EL (cell line): ENCODE measurements at regions not wholly inside any gene's neighbourhood (a gene's known extent, or its start where the extent isn't known, plus 50 kb on each side); places are given as distances from the start of the nearest gene placed in this dataset.

Experiments
- DNase-seq: peaks from one replicate; pipeline ENCODE4 v3.0.0-alpha.2; 2016

DNA sequence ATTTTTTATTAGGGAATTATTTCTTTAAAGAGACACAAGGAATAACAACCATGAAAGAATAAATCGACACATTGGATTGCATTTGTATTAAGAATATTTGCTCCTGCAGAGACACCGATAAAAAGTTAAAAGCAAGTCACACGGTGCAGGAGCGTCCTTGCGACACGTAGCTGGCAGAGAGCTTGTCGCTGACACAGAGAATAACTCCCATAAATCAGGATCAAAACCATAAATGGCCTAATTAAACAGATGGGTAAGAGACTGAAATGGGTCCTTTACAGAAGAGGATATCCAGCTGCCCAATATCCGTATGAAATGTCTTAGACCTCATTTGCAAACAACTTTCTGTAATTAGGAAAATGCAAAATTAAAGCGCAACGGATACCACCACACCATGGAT, 126.1 kb upstream of the SNTG2 start:
- DNase-seq, result no peak

DNA sequence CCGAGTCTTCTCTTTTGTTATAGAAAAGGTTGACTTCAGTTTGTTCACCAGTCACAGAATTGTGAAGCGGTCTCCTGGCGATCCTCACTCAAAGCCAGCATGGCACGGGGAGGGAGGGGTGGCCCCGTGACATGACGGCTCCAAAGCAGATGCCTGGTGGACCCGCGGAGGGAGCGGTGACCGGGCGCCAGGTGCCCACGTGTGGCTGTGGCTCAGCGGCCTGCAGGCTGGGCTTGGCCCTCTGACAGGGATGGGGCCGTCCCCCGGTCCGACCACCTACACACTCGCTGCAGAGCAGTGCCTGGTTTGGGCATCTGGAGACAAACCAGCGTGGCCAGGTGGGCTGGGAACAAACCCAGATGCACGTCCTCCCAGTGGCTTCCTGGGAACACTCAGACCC, 129.1 kb upstream of the SNTG2 start:
- DNase-seq, result no peak

DNA sequence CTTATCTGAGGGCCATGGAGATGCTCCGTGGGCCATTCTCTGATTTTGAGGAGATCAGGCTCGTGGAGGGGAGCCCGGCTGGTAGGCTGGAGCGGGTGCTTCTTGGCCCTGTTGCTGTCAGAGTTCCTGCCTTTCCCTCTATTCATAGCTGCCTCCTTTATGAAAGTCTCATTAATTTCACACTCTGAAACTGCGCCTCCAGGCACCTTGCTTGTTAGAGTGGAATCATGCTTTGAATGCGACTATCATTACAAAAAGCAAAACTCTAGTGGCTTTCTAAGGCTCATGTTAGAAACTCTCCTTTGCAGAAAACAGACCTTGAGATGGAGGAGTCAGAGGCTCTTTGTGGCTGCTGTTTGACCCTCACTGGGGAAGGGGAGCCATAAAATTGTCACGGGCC, 131.0 kb upstream of the SNTG2 start:
- DNase-seq, result no peak

DNA sequence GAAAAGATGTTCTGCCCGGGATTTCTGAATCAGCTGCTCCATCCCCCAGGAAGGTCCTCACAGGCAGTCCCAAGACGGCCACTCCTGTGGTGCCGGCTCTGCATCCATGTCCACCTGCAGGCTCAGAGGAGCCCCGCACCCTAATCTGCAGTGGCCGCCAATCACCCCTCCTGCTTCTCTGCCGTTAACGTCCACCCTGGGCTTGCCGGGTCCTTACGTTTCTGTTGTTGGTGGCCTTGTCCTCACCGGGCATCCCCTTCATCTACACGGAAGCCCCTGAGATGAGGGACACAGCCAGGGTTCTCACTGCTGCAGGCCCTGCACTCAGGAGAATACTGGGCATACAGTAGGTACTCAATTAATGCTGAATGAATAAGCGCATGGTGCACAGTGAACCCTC, 131.5 kb upstream of the SNTG2 start:
- DNase-seq, result no peak

DNA sequence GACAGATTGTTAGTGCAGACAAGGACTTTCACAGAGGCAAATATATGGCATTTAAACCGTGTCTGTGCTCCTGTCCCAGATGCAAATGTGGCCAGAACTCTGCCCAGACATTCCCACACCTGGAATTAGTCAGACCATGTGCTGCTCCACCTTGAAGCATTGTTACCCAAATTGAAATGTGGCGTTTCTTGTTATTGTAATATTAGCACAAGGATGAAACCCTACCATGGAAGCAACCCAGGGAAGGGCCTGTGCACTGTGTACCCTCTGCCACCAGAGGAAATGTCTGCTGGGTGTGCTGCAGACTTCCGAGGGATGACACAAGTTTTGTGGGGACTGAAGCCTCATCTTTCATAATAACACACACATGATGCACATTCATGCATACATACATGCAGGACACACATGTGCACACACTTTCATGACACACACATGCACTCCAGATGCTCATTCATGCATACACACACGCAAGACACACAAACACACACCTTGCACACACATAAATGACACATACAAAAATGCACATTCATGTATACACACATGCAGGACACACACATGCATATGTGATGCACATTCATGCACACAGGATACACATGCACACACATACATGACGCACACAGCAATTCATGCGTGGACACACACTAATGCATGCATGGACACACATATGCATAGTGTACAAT, 133.2 kb upstream of the SNTG2 start:
- no peak for DNase-seq

DNA sequence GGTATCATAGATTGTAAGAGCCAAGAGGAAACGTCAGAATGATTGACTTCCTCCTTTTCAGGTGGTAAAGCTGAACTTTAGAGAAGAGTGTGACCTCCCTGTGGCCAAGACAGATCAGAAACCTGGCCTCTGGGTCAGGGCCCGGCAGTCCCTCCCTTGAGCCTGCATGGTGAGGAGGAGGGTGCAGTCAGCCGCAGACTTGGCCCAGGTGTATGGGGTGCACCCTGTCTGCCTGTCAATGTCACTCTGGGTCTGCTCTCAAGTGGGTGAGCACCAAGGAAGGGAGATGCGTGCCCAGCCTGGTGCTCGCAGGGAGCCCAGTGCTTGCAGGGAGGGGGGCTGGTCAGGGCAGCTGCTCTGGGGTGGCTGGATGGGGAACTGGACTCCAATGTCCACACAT, 134.4 kb upstream of the SNTG2 start:
- DNase-seq, result no peak

DNA sequence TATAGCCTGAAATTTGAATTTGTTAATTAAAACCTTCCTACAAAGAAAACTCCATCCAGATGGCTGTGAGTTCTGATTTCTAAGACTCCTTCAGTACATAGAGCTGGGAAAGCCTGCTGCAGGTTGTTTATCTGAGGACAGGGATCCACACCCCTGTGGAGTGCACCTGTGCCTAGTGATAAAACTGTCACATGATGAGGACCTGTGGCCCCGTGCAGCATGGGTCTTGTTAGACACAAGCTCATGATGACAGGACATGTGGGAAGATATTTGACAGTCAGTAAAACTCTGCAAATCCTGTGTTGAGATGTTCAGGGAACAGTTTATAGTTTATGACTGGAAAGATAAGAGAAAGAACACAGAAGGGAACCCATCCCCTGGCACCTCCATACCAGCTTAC, 133.2 kb upstream of the TMEM18 start:
- DNase-seq, result no peak

DNA sequence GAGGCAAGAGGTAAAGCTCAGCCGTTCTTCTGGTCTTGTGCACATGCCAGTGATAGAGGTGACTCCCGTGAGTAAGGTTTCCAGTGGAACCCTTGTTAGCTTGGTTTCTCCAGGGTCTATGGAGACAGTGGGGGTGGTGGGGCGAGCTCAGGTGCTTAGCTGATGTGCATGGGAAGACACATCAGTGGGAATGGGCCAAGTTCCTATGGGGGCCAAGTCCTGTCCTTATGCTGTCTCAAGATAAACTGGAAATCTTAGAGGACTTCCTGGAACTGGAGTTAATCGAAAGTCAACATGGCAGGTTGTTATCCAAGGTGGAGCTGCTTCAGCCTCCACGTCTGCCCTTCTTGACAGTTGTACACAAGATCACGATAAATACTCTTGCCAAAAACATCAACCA, 130.1 kb upstream of the TMEM18 start:
- no peak for DNase-seq

DNA sequence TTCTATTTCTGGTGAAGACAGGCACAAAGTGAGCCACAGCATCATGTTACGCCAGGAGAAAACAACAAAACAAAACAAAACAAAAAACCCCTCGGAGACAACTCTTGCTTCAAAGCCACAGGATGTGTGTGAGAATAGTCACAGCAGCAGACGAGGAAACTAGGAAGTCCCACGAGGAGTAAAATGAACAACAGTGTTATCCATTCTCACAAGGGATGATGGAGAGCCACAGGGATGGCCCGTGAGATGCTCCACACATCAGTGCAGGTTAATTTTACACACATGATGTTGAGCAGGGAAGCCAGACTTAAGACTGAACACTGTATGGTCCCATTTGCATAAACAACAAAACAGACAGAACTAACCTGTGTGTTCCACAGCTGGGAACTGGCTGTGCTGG, 128.5 kb upstream of the TMEM18 start:
- DNase-seq, result no peak

DNA sequence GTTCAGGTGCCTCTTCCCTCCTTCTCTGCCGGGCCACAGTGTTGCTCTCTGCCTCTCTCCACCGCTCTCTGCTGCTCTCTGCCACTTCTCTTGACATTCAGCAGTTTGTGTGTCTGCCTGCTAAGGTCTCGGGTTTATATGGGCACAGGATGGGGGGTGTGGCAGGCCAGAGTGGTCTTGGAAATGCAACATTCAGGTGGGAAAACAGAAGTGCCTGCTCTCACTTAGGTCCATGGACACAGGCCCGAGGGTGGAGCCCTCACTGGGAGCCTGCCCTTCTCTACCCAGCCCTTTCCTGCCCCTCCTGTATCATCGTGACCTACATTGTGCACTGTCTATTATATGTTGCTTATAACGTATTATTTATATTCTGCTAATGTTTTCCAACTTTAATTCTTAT, 120.8 kb upstream of the TMEM18 start:
- no peak for DNase-seq

DNA sequence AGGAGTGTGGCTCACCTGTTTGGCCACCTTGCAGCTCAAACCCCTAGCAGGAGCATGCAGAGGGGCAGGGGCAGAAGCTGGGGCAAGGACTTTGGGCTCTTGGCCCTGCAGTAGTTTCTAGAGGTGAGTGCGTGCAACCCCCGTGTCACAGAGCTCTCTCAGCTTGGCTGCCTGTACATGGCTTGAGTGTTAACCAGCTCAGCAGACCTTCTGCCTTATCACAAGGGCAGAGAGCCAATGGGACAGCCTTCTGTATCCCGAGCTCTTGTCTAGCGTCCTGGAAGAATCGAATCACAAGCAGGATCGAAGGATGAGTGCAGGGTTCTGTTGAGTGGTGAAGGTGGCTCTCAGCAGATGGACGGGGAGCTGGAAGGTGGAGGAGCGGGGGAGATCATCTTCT, 120.3 kb upstream of the TMEM18 start:
- no peak for DNase-seq

DNA sequence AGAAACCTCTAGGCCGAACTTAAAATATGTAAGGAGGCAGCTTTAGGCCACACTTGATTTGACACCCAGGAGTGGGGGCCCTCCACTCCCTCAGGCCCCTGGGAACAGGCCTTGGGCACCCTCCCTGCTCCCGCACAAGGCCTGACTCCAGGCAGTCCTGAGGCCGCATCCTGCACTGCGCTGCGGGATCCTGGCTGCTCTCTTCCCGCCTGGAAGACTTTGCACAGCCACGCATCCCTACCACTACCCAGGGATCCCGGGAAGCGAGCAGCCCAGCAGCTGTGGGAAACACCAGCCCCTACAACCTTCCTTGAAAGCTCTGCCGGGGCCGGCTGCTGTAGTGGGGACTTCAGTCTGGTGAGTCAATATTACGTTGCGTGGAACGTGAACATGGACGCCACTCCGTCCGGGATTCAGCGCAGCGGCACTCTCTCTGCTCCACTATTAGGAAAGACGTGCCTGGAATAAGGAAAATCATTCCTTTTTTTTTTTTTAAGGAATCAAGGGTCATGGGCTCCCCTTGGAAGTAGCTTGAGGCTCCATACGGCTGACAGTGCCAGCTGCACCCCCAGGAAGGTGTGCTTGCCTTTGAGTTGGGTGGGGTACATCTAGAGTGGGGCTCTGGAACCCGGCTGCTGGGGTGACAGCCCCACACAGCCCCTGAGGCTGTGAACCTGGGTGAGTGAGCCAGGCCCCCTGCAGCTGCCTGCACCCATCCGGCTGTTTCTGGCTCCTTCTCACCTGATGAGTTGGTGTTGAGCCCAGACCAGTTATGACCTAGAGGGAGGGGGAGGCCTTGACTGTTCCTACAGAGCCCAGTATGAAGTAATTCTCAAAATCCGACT, 119.2 kb upstream of the TMEM18 start:
- DNase-seq, result no peak

DNA sequence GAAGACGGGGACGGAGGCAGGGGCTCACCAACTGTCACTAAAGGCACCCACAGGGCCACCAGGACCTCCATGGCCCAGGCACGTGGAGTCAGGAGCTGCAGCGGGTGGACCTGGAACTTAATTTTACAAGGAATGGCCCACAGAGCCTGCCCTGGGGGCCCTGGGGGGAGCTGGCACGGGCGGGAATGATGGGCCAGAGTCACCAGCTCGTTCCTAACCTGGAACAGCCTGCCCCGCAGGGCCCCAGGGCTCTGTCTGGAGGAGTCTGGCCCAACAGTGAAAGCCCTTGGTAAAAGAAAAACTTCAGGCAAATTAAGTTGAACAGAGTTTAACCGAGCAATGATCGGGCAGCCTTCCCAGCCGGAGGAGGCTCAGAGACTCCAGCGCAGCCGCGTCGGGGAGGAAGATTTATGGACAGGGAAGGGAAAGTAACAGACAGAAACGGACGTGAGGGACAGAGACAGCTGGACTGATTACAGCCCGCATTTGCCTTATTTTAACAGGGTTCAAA, 118.4 kb upstream of the TMEM18 start:
- no peak for DNase-seq

DNA sequence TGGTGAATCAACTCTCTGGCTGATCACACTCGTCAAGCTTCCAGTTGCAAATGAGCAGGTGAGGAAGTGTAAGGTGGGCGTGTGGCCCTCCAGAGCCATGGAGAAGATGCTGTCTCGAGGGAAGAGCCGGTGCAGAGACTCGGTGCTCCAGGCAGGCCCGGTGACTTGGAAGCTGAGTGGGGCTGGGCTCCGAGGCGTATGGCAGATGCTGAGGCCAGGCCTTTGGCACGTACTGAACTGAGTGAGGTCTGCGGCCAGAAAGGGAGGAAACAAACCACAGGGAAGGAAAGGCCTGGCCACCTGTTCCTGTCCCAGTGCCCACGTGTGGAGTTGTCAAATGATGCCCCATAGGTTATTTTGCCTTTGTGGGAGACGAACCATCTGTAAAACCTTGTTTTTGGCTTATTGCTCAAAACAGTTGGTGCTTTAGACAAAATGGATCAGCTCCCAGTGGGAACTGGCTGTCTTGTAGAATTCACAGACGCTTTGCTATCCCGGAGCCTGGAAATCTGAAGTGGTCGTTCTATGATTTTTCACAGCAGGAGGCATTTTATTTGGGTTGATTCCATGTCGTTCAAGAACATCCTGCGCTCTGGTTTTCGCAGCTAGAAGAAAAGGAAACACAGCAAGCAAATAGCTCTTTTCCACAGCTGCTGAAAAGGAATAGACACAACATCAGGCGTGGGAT, 117.5 kb upstream of the TMEM18 start:
- DNase-seq, result no peak

DNA sequence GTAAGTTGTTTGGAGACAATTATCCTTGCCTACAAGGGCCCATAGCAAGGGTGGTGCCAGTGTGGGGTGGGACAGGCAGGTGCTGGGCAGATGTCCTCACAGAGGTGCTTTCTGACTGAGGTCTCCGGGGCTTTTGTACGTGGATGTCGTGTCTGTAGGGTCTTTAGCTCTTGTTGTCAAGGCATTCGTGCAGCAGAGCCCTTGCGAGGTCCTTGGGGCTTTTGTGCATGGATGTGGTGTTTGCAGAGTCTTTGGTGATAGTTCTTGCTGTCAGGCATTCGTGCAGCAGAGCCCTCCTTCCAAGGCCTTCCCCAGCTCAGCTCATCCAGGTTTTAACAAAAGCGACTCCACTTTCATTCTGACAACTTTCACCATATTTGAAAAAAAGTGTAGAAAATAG, 116.0 kb upstream of the TMEM18 start:
- no peak for DNase-seq

DNA sequence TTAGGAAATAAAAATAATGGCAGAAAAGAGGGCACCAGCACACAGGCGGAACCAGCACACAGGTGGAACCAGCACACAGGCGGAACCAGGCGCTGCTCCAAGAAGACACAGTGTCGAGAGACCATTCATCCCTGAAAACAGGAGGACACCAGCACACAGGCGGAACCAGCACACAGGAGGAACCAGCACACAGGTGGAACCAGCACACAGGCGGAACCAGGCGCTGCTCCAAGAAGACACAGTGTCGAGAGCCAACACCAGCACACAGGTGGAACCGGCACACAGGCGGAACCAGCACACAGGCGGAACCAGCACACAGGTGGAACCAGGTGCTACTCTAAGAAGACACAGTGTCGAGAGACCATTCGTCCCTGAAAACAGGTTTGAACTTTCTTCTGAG, 115.5 kb upstream of the TMEM18 start:
- DNase-seq, result no peak

DNA sequence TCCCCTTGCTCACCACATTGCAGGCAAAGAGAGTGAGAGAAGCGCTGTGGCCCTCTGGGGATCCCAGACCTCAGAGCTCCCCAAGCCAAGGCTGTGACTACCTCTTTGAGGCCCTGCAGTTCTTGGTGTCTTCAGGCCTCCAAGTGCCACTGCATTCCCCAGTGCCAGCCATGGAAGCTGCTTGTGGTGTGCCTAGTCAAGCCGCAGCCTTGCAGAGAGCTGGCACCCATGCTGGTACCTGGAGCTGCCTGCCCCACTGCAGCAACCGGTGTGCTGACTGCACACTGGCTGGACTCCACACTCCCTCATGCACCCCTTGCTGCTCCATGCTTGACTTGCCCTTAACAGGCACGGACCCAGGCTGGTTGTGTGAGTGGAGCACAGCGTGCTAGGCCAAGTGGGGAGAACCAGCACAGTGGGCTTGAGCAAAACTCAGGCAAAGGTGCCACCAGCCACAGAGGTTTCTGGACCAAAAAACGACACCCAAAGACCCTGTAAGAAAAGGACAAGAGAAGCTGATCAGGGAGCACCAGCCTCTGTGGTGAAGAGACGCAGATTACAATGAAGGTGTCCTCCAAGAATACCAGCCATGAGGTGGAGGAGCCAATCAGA, 113.5 kb upstream of the TMEM18 start:
- DNase-seq, result no peak

DNA sequence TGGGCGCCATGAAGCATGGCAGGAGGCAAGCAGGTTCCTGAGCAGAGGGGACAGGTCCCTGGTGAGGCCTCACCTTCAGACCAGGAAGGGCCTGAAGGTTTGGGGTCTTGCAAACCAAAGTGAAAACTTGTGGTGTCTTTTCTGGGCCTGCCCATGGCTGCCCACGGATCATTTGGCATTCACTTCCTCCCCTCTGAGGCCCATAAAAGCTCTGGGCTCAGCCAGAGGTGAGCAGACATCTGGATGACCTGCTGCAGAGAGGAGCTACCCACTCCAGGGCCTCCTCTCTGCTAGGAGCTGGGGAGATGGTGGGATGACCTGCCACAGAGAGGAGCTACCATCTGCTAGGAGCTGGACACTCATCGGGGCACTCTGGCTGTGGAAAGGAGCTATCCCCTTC, 112.9 kb upstream of the TMEM18 start:
- no peak for DNase-seq

DNA sequence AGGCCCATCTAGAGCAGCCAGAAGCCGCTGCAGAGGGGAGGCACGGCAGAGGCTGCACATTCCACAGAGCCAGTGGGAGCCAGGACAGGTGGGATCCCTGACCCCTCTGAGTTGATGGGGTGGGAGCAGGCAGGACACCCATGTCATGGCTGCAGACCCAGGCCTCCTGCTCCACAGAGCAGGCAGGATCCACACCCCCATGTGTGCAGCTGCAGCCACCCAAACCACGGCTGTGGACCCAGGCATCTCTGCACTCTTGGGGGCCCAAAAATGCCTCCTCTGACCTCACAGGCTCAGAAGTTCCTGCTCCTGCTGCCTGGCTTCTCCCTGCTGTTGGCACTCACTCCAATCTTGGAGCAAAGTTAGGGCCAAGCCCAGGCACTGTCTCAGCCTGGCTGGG, 112.3 kb upstream of the TMEM18 start:
- no peak for DNase-seq

DNA sequence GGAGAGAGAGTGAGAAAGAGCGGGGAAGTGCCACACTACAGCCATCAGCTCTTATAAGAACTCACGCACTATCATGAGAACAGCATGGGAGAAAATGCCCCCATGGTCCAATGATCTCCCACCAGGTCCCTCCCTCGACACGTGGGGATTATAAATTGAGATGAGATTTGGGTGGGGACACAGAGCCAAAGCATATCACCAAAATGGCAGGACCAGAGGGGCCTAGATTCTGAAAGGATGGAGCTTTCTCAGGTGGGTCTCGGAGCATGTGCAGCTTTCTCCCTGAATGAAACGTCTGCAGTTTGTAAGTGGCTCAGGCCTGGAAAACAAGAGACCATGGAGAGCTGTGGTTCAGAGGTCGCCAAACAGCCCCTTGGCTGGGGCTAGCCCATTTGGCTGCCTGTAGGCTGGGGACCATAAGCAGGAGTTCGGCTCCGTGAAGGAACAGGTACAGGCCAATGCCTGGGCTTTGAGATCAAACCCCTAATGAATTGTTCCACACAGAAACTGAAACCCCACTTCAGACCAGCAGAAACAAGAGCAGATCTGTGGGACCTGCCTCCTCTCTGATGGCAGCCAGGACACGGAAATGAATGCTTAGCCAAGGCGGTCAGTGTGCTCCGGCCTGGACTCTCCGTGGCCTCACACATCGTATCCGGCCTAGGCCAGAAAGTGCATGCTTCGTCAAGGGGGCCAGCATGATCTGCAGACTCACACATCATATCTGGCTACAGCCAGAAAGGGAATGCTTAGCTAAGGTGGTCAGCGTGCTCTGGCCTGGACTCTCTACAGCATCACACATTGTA, 111.2 kb upstream of the TMEM18 start:
- no peak for DNase-seq

DNA sequence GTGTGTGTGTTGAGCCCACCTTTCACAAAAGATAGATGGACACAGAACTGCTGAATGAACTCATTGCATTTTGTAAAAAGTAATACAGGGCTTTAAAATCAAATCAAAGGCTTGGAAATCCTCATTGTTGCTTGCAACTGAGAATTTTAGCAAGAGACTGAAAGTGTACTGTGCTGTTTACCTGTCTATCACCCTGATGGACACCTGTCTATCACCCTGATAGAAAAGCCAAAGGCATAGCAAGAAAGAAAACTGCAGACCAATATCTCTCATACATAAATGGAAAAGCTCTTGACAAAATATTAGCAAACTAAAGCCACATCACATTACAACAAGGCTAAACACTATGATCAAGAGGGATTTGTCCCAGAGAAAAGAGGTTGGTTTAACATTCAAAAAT, 107.5 kb upstream of the TMEM18 start:
- DNase-seq, result no peak

DNA sequence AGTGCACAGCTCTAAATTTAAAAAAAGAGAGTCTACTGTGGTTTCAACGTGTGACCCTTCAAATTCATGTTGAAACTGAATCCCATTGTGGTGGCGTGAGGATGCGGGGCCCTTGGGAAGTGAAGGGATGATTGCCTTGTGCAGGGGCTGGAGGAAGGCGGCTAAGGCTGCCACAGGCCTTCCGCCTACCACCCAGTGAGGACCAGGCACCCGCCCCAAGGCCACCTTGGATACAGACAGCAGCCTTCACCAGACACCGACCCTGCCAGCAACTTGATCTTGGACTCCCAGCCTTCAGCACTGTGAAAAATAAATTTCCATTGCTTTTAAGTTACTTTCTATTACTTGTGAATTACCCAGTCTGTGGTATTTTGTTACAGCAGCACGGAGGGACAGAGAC, 103.4 kb upstream of the TMEM18 start:
- no peak for DNase-seq

DNA sequence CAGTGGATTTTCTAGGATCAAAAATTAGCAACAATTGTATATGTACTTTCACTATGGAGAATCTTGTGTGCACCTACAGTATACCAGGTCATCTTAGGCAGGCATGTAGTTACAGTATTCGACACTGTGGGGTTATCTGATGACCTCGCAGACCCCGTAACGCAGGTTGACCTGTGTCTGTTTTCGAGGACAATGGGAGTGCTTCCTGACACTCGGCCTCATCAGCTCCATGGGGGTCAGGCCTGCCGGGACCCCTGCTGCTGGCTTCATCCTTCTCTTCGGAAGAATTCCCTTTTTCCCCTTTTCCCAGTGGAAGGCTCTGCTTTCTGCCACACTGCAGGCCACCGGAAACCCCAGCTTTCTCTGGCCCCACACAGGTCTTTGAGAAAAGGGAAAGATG, 102.8 kb upstream of the TMEM18 start:
- DNase-seq, result no peak
